SU-DHL-6 (cell line): ENCODE measurements at regions not wholly inside any gene's neighbourhood (a gene's known extent, or its start where the extent isn't known, plus 50 kb on each side); places are given as distances from the start of the nearest gene placed in this dataset.

Source experiments
- H2AFZ ChIP-seq: fragments of 200-600 bp; sonication (generic); 2 replicates; pipeline ENCODE4 v1.6.1; 2014; ENCODE audit warnings: low read depth, mild to moderate bottlenecking, moderate library complexity, mixed read lengths, antibody characterized with exemption, low read length; ENCODE audit not compliant: severe bottlenecking
- H3F3A ChIP-seq: fragments of 200-600 bp; shearing (Covaris generic); 2 replicates; pipeline ENCODE4 v1.6.0; 2016; ENCODE audit warnings: antibody characterized with exemption, mild to moderate bottlenecking; ENCODE audit not compliant: insufficient read depth
- H3K27ac ChIP-seq: fragments of 200-600 bp; sonication (generic); 2 replicates; pipeline ENCODE4 v1.5.1; 2016; ENCODE audit warnings: low read depth, mild to moderate bottlenecking, low read length, moderate library complexity, mixed read lengths
- H3K27me3 ChIP-seq: fragments of 200-600 bp; sonication (generic), shearing (Covaris generic); 2 replicates; pipeline ENCODE4 v1.6.0; 2014; ENCODE audit warnings: mild to moderate bottlenecking, low read length
- H3K36me3 ChIP-seq: fragments of 200-600 bp; sonication (generic); 2 replicates; pipeline ENCODE4 v1.6.1; 2014; ENCODE audit warnings: mild to moderate bottlenecking, low read length, mixed read lengths
- H3K4me2 ChIP-seq: fragments of 300-600, 200-600 bp; shearing (Covaris generic), sonication (generic); 2 replicates; pipeline ENCODE4 v1.6.0; 2014; ENCODE audit warnings: low read length, low read depth, mild to moderate bottlenecking; ENCODE audit not compliant: poor library complexity, severe bottlenecking
- H3K4me3 ChIP-seq: fragments of 200-600 bp; sonication (generic); 2 replicates; pipeline ENCODE4 v1.5.1; 2014; ENCODE audit warnings: antibody characterized with exemption, low read length, mild to moderate bottlenecking, mixed read lengths; ENCODE audit not compliant: insufficient read depth, poor library complexity, severe bottlenecking
- H3K79me2 ChIP-seq: fragments of 200-600 bp; sonication (generic); 2 replicates; pipeline ENCODE4 v1.6.1; 2014; ENCODE audit warnings: mild to moderate bottlenecking, low read length, moderate library complexity; ENCODE audit not compliant: insufficient read depth
- H3K9ac ChIP-seq: fragments of 200-600 bp; sonication (generic); 2 replicates; pipeline ENCODE4 v1.7.0; 2014; ENCODE audit warnings: mild to moderate bottlenecking, low read length
- H3K9me2 ChIP-seq: fragments of 200-600 bp; sonication (generic); replicated peaks from 2 replicates; pipeline ENCODE4 v1.6.1; 2014; ENCODE audit warnings: low read length; ENCODE audit not compliant: insufficient read depth
- H3K9me3 ChIP-seq: fragments of 200-600 bp; sonication (generic); 2 replicates; pipeline ENCODE4 v1.6.1; 2014; ENCODE audit warnings: low read length, mixed read lengths; ENCODE audit not compliant: insufficient read depth
- H4K20me1 ChIP-seq: fragments of 200-600 bp; sonication (generic); 2 replicates; pipeline ENCODE4 v1.6.1; 2014; ENCODE audit warnings: low read depth, mild to moderate bottlenecking, antibody characterized with exemption, low read length, moderate library complexity, mixed read lengths
- CTCF ChIP-seq: fragments of 200-600 bp; sonication (generic); IDR thresholded peaks from one replicate; pipeline ENCODE4 v1.5.1; 2017; ENCODE audit warnings: antibody characterized with exemption, mild to moderate bottlenecking, low read length, moderate library complexity; ENCODE audit not compliant: insufficient read depth, poor library complexity, severe bottlenecking
- EZH2phosphoT487 ChIP-seq: fragments of 200-600 bp; sonication (generic), shearing (Covaris generic); conservative IDR thresholded peaks from 2 replicates; pipeline ENCODE4 v1.6.1; 2018; ENCODE audit warnings: mild to moderate bottlenecking, antibody characterized with exemption, low read length, moderate library complexity, mixed read lengths

GRCh38 chr18:45166341-45166835 is 448.9 kb upstream of the SLC14A2 start:
- H3K27ac ChIP-seq: no peak overlapping the region
- no peak overlapping the region for H2AFZ ChIP-seq
- H3K79me2 ChIP-seq: no peaks in the 10 kb centered on the region
- H3K9me3 ChIP-seq: no peaks in the 10 kb centered on the region
- H3K9ac ChIP-seq: no peak overlapping the region
- H3F3A ChIP-seq: no peaks in the 10 kb centered on the region
- no peaks in the 10 kb centered on the region for H3K27me3 ChIP-seq
- H4K20me1 ChIP-seq: no peaks in the 10 kb centered on the region
- H3K4me3 ChIP-seq: no peak overlapping the region
- no peaks in the 10 kb centered on the region for H3K36me3 ChIP-seq
- TF ChIP-seq EZH2phosphoT487 (no peak), CTCF (no peak)
- H3K9me2 ChIP-seq: no peaks in the 10 kb centered on the region
- no peak overlapping the region for H3K4me2 ChIP-seq

GRCh38 chr18:45166836-45167551 is 448.3 kb upstream of the SLC14A2 start:
- Histone ChIP-seq H4K20me1 (no peaks in the 10 kb centered on the region), H3K79me2 (no peaks in the 10 kb centered on the region), H3K27me3 (no peaks in the 10 kb centered on the region), H3K4me3 (no peak overlapping the region), H2AFZ (no peak overlapping the region), H3K36me3 (no peaks in the 10 kb centered on the region), H3K9me2 (no peaks in the 10 kb centered on the region), H3K9ac (no peak overlapping the region), H3K9me3 (no peaks in the 10 kb centered on the region), H3K27ac (no peak overlapping the region), H3K4me2 (no peak overlapping the region), H3F3A (no peaks in the 10 kb centered on the region)
- TF ChIP-seq EZH2phosphoT487 (no peak), CTCF (no peak)

- no peak overlapping the region for H3K4me2 ChIP-seq
These were observed 447.5 kb upstream of the SLC14A2 start for GRCh38 chr18:45167631-45168280.

More at GRCh38 chr18:45167631-45168280, 447.5 kb upstream of the SLC14A2 start:
- Histone ChIP-seq H3K79me2 (no peaks in the 10 kb centered on the region), H3K36me3 (no peaks in the 10 kb centered on the region), H2AFZ (no peak overlapping the region), H3K9ac (no peak overlapping the region), H3F3A (no peaks in the 10 kb centered on the region), H3K9me3 (no peaks in the 10 kb centered on the region), H3K27ac (no peak overlapping the region), H4K20me1 (no peaks in the 10 kb centered on the region), H3K27me3 (no peaks in the 10 kb centered on the region), H3K4me3 (no peak overlapping the region), H3K9me2 (no peaks in the 10 kb centered on the region)
- TF ChIP-seq EZH2phosphoT487 (no peak), CTCF (no peak)
